ENCODE measurements at regions not wholly inside any gene's neighbourhood (a gene's known extent, or its start where the extent isn't known, plus 50 kb on each side); places are given as distances from the start of the nearest gene placed in this dataset.

- Histone ChIP-seq H3K27me3 (no peaks in the 10 kb centered on the region), H3K4me1 (peaks cover 0 to 13% (median 6%) of the 10 kb centered on the region in 4 donors), H3K27ac (no peak overlapping the region), H3K4me3 (no peak overlapping the region), H3K9me3 (no peaks in the 10 kb centered on the region), H3K36me3 (no peaks in the 10 kb centered on the region)
- 14% methylated on average over 2 of the region's 2 CpGs for WGBS (ENCODE audit: insufficient coverage, low coverage, low lambda C conversion rate, missing lambda C conversion rate)
- ATAC-seq (peak; percentile 82 to 89 (median 87)), DNase-seq (peak in 1 of 3 donors; percentile 47)
- TF ChIP-seq CTCF (IDR thresholded peaks at IDR 0.05) (no peak), POLR2A (IDR thresholded peaks at IDR 0.05) (no peak)
- intact Hi-C loops (cut with DNase I): no loop called here
Measured at GRCh38 chr5:88470745-88471144, 202.1 kb upstream of the TMEM161B start.

DNA sequence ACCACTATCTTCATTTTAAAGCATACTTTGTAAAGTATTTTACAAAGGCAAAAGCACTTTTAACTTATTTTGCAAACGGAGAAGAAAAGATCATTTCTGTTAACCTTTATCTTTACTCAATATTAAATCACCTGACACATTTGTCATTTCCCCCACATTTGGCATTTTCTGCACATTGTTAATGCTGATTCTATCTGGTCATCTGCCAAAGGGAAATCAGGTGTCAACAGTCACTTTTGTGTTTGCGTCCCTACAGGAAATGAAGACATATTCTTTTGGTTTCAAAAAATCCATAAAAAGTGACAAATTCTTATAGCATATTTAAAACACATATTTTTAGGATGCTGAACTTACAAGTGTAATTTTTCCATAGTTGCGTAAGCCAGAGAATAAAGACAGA lies 191.3 kb upstream of the TMEM161B start:
- no peak for ATAC-seq
- no peaks in the 10 kb centered on the region for H3K9me3 ChIP-seq
- H3K4me3 ChIP-seq: no peak overlapping the region
- intact Hi-C loops (cut with DNase I): no loop called here
- no peaks in the 10 kb centered on the region for H3K4me1 ChIP-seq
- TF ChIP-seq POLR2A (IDR thresholded peaks at IDR 0.05) (no peak), CTCF (IDR thresholded peaks at IDR 0.05) (no peak)
- WGBS (ENCODE audit: insufficient coverage, low coverage, low lambda C conversion rate, missing lambda C conversion rate): 67% methylated on average over 3 of the region's 3 CpGs
- no peaks in the 10 kb centered on the region for H3K27me3 ChIP-seq
- no peak for DNase-seq
- no peaks in the 10 kb centered on the region for H3K36me3 ChIP-seq
- no peak overlapping the region for H3K27ac ChIP-seq

- Histone ChIP-seq H3K36me3 (no peaks in the 10 kb centered on the region), H3K4me1 (no peaks in the 10 kb centered on the region), H3K27me3 (no peaks in the 10 kb centered on the region), H3K4me3 (no peak overlapping the region), H3K27ac (no peak overlapping the region), H3K9me3 (no peaks in the 10 kb centered on the region)
- TF ChIP-seq CTCF (IDR thresholded peaks at IDR 0.05): no peak
- no peak for TF ChIP-seq POLR2A (IDR thresholded peaks at IDR 0.05)
- DNase-seq (no peak), ATAC-seq (no peak)
- WGBS (ENCODE audit: insufficient coverage, low coverage, low lambda C conversion rate, missing lambda C conversion rate): 0% methylated on average over 1 of the region's 1 CpG
- intact Hi-C loops (cut with DNase I): no loop called here
Measured at GRCh38 chr5:88452820-88453219, 184.2 kb upstream of the TMEM161B start.

GRCh38 chr5:88450239-88450638 lies 181.6 kb upstream of the TMEM161B start:
- Histone ChIP-seq H3K27me3 (no peaks in the 10 kb centered on the region), H3K36me3 (no peaks in the 10 kb centered on the region), H3K27ac (no peak overlapping the region), H3K9me3 (no peaks in the 10 kb centered on the region), H3K4me1 (no peaks in the 10 kb centered on the region), H3K4me3 (no peak overlapping the region)
- TF ChIP-seq CTCF (IDR thresholded peaks at IDR 0.05): no peak
- TF ChIP-seq POLR2A (IDR thresholded peaks at IDR 0.05): no peak
- ATAC-seq: no peak
- DNase-seq: no peak
- intact Hi-C loops (cut with DNase I): no loop called here
- WGBS (ENCODE audit: insufficient coverage, low coverage, low lambda C conversion rate, missing lambda C conversion rate): 39% methylated on average over 2 of the region's 2 CpGs

GRCh38 chr5:88438006-88438405 lies 169.4 kb upstream of the TMEM161B start:
- peak in 1 of 4 donors; percentile 86 for ATAC-seq
- DNase-seq: no peak
- Histone ChIP-seq H3K9me3 (no peaks in the 10 kb centered on the region), H3K4me3 (no peak overlapping the region), H3K4me1 (no peaks in the 10 kb centered on the region), H3K27me3 (no peaks in the 10 kb centered on the region), H3K27ac (no peak overlapping the region), H3K36me3 (no peaks in the 10 kb centered on the region)
- 11% methylated on average over 1 of the region's 1 CpG for WGBS (ENCODE audit: insufficient coverage, low coverage, low lambda C conversion rate, missing lambda C conversion rate)
- intact Hi-C loops (cut with DNase I): no loop called here
- TF ChIP-seq CTCF (IDR thresholded peaks at IDR 0.05): no peak
- no peak for TF ChIP-seq POLR2A (IDR thresholded peaks at IDR 0.05)
